ENCODE measurements at regions not wholly inside any gene's neighbourhood (a gene's known extent, or its start where the extent isn't known, plus 50 kb on each side); places are given as distances from the start of the nearest gene placed in this dataset.

GRCh38 chr5:98193921-98194760, 579.3 kb upstream of the RGMB start:
- Histone ChIP-seq H3K9ac (ENCODE audit: low read length) (no peak overlapping the region), H3K27me3 (ENCODE audit: control insufficient read depth, insufficient read depth, low read length) (no peaks in the 10 kb centered on the region), H3K9me3 (ENCODE audit: control insufficient read depth, insufficient read depth, low read depth, low read length) (no peaks in the 10 kb centered on the region), H3K36me3 (ENCODE audit: control insufficient read depth, insufficient read depth, low read length) (no peaks in the 10 kb centered on the region), H3K4me3 (ENCODE audit: low read depth, low read length) (no peak overlapping the region), H3K4me1 (ENCODE audit: control insufficient read depth, insufficient read depth, low read length) (no peaks in the 10 kb centered on the region), H3K27ac (ENCODE audit: low read depth, low read length) (no peak overlapping the region)

- Histone ChIP-seq H3K36me3 (ENCODE audit: control insufficient read depth, insufficient read depth, low read length) (no peaks in the 10 kb centered on the region), H3K27ac (ENCODE audit: low read depth, low read length) (no peak overlapping the region), H3K9ac (ENCODE audit: low read length) (no peak overlapping the region), H3K27me3 (ENCODE audit: control insufficient read depth, insufficient read depth, low read length) (no peaks in the 10 kb centered on the region), H3K4me1 (ENCODE audit: control insufficient read depth, insufficient read depth, low read length) (no peaks in the 10 kb centered on the region), H3K9me3 (ENCODE audit: control insufficient read depth, insufficient read depth, low read depth, low read length) (no peaks in the 10 kb centered on the region), H3K4me3 (ENCODE audit: low read depth, low read length) (no peak overlapping the region)
Measured at GRCh38 chr5:98200726-98201541, 572.5 kb upstream of the RGMB start.

- Histone ChIP-seq H3K27me3 (ENCODE audit: control insufficient read depth, insufficient read depth, low read length) (no peaks in the 10 kb centered on the region), H3K4me1 (ENCODE audit: control insufficient read depth, insufficient read depth, low read length) (no peaks in the 10 kb centered on the region), H3K4me3 (ENCODE audit: low read depth, low read length) (no peak overlapping the region), H3K9ac (ENCODE audit: low read length) (no peak overlapping the region), H3K36me3 (ENCODE audit: control insufficient read depth, insufficient read depth, low read length) (no peaks in the 10 kb centered on the region), H3K9me3 (ENCODE audit: control insufficient read depth, insufficient read depth, low read depth, low read length) (no peaks in the 10 kb centered on the region), H3K27ac (ENCODE audit: low read depth, low read length) (no peak overlapping the region)
Measured at GRCh38 chr5:98204798-98205197, 568.7 kb upstream of the RGMB start.

- H3K36me3 ChIP-seq (ENCODE audit: control insufficient read depth, insufficient read depth, low read length) = no peaks in the 10 kb centered on the region
- H3K9ac ChIP-seq (ENCODE audit: low read length) = no peak overlapping the region
- H3K4me1 ChIP-seq (ENCODE audit: control insufficient read depth, insufficient read depth, low read length) = no peaks in the 10 kb centered on the region
- H3K4me3 ChIP-seq (ENCODE audit: low read depth, low read length) = no peak overlapping the region
- H3K27me3 ChIP-seq (ENCODE audit: control insufficient read depth, insufficient read depth, low read length) = no peaks in the 10 kb centered on the region
- no peak overlapping the region for H3K27ac ChIP-seq (ENCODE audit: low read depth, low read length)
- H3K9me3 ChIP-seq (ENCODE audit: control insufficient read depth, insufficient read depth, low read depth, low read length) = no peaks in the 10 kb centered on the region
Measured at GRCh38 chr5:98205691-98206461, 567.6 kb upstream of the RGMB start.

GRCh38 chr5:98206566-98206965, 566.9 kb upstream of the RGMB start:
- Histone ChIP-seq H3K27me3 (ENCODE audit: control insufficient read depth, insufficient read depth, low read length) (no peaks in the 10 kb centered on the region), H3K9ac (ENCODE audit: low read length) (no peak overlapping the region), H3K9me3 (ENCODE audit: control insufficient read depth, insufficient read depth, low read depth, low read length) (no peaks in the 10 kb centered on the region), H3K4me1 (ENCODE audit: control insufficient read depth, insufficient read depth, low read length) (no peaks in the 10 kb centered on the region), H3K27ac (ENCODE audit: low read depth, low read length) (no peak overlapping the region), H3K36me3 (ENCODE audit: control insufficient read depth, insufficient read depth, low read length) (no peaks in the 10 kb centered on the region), H3K4me3 (ENCODE audit: low read depth, low read length) (no peak overlapping the region)

GRCh38 chr5:98209418-98209817, 564.0 kb upstream of the RGMB start:
- no peaks in the 10 kb centered on the region for H3K27me3 ChIP-seq (ENCODE audit: control insufficient read depth, insufficient read depth, low read length)
- H3K27ac ChIP-seq (ENCODE audit: low read depth, low read length) = no peak overlapping the region
- no peaks in the 10 kb centered on the region for H3K9me3 ChIP-seq (ENCODE audit: control insufficient read depth, insufficient read depth, low read depth, low read length)
- no peak overlapping the region for H3K4me3 ChIP-seq (ENCODE audit: low read depth, low read length)
- no peaks in the 10 kb centered on the region for H3K36me3 ChIP-seq (ENCODE audit: control insufficient read depth, insufficient read depth, low read length)
- H3K4me1 ChIP-seq (ENCODE audit: control insufficient read depth, insufficient read depth, low read length) = no peaks in the 10 kb centered on the region
- H3K9ac ChIP-seq (ENCODE audit: low read length) = no peak overlapping the region

GRCh38 chr5:98214240-98215051, 559.0 kb upstream of the RGMB start:
- no peaks in the 10 kb centered on the region for H3K9me3 ChIP-seq (ENCODE audit: control insufficient read depth, insufficient read depth, low read depth, low read length)
- no peak overlapping the region for H3K9ac ChIP-seq (ENCODE audit: low read length)
- no peak overlapping the region for H3K27ac ChIP-seq (ENCODE audit: low read depth, low read length)
- no peaks in the 10 kb centered on the region for H3K27me3 ChIP-seq (ENCODE audit: control insufficient read depth, insufficient read depth, low read length)
- H3K4me3 ChIP-seq (ENCODE audit: low read depth, low read length) = no peak overlapping the region
- H3K4me1 ChIP-seq (ENCODE audit: control insufficient read depth, insufficient read depth, low read length) = no peaks in the 10 kb centered on the region
- H3K36me3 ChIP-seq (ENCODE audit: control insufficient read depth, insufficient read depth, low read length) = no peaks in the 10 kb centered on the region

- Histone ChIP-seq H3K9me3 (ENCODE audit: control insufficient read depth, insufficient read depth, low read depth, low read length) (no peaks in the 10 kb centered on the region), H3K9ac (ENCODE audit: low read length) (no peak overlapping the region), H3K36me3 (ENCODE audit: control insufficient read depth, insufficient read depth, low read length) (no peaks in the 10 kb centered on the region), H3K27ac (ENCODE audit: low read depth, low read length) (no peak overlapping the region), H3K4me1 (ENCODE audit: control insufficient read depth, insufficient read depth, low read length) (no peaks in the 10 kb centered on the region), H3K4me3 (ENCODE audit: low read depth, low read length) (no peak overlapping the region), H3K27me3 (ENCODE audit: control insufficient read depth, insufficient read depth, low read length) (no peaks in the 10 kb centered on the region)
Measured at GRCh38 chr5:98217138-98217537, 556.3 kb upstream of the RGMB start.

- Histone ChIP-seq H3K27ac (ENCODE audit: low read depth, low read length) (no peak overlapping the region), H3K36me3 (ENCODE audit: control insufficient read depth, insufficient read depth, low read length) (no peaks in the 10 kb centered on the region), H3K4me1 (ENCODE audit: control insufficient read depth, insufficient read depth, low read length) (no peaks in the 10 kb centered on the region), H3K4me3 (ENCODE audit: low read depth, low read length) (no peak overlapping the region), H3K9me3 (ENCODE audit: control insufficient read depth, insufficient read depth, low read depth, low read length) (no peaks in the 10 kb centered on the region), H3K27me3 (ENCODE audit: control insufficient read depth, insufficient read depth, low read length) (no peaks in the 10 kb centered on the region), H3K9ac (ENCODE audit: low read length) (no peak overlapping the region)
Measured at GRCh38 chr5:98218838-98219237, 554.6 kb upstream of the RGMB start.

GRCh38 chr5:98227489-98227888, 546.0 kb upstream of the RGMB start:
- Histone ChIP-seq H3K4me1 (ENCODE audit: control insufficient read depth, insufficient read depth, low read length) (no peaks in the 10 kb centered on the region), H3K4me3 (ENCODE audit: low read depth, low read length) (no peak overlapping the region), H3K27ac (ENCODE audit: low read depth, low read length) (no peak overlapping the region), H3K36me3 (ENCODE audit: control insufficient read depth, insufficient read depth, low read length) (no peaks in the 10 kb centered on the region), H3K27me3 (ENCODE audit: control insufficient read depth, insufficient read depth, low read length) (no peaks in the 10 kb centered on the region), H3K9me3 (ENCODE audit: control insufficient read depth, insufficient read depth, low read depth, low read length) (no peaks in the 10 kb centered on the region), H3K9ac (ENCODE audit: low read length) (no peak overlapping the region)

Measured in HUES6 (cell line).